Heart left ventricle (tissue), 13 donors: ENCODE measurements at regions not wholly inside any gene's neighbourhood (a gene's known extent, or its start where the extent isn't known, plus 50 kb on each side); places are given as distances from the start of the nearest gene placed in this dataset.

ENCODE experiments used
- POLR2A ChIP-seq, 2 donors: fragments of 450-650 bp; IDR thresholded peaks; one replicate each; pipeline ENCODE4 v1.6.1; 2017; ENCODE audit warnings: antibody characterized with exemption in 2 of 2, mild to moderate bottlenecking in 2 of 2, moderate library complexity in 2 of 2
- TF ChIP-seq, protein P1 (sequence below), 12 donors: fragments of 200-600 bp; sonication (generic) in 4 of 12; IDR thresholded peaks; one replicate each; pipeline versions ENCODE4 v1.5.0 to v1.8.0; 2018 to 2022; ENCODE audit warnings: antibody characterized with exemption in 12 of 12, mild to moderate bottlenecking in 5 of 12
- donor health status: ischemic (EF 13 %, LVEDD 7.1; RV severe dilation, severe dysfunction).
- donor health status: DM: no; HTN: yes; CAD: no.
- donor health status: DM: no; HTN: no; CAD: no.
- donor health status: ischemic (EF 25% LVEDD 6.9; RV normal size, moderate dysfunction).
- donor health status: ischemic (EF 25% LVEDD 5.7; RV mildly dilated, moderate dysfunction).
- donor health status: ischemic (EF 35%, LVEDD 5.7; RV mildly dilated, moderate dysfunction).
- donor health status: nonischemic (EF 11% LVEDD 7.7; RV severe dilation, severe dysfunction).
- donor health status: DM: yes; HTN: yes; CAD: no.
- donor health status: PGD.
- donor health status: ischemic (EF 29% LVEDD 5.4; RV normal size, mild dysfunction).
- donor health status: nonischemic (EF 23%, LVEDD 6.1; RV moderate dilation, normal function).

DNA sequence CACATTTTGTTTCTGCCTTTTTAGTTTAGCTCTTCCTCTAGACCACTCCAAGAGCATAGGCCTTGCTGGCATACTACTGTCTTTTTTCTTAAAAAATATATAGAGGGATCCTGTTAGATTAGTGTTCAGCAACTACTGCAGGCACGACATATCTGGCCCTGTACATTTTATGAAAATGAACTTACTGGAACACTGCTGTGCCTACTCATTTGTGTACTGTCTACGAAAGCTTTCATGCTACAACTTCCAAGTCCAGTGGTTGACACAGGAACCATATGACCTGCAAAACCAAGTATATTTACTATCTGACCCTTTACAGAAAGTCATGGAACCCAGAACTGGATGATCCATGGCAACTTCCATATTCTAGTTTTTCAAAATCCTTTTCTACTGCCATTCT is 66.6 kb upstream of the SPTLC3 start:
- TF ChIP-seq, protein P1, sequence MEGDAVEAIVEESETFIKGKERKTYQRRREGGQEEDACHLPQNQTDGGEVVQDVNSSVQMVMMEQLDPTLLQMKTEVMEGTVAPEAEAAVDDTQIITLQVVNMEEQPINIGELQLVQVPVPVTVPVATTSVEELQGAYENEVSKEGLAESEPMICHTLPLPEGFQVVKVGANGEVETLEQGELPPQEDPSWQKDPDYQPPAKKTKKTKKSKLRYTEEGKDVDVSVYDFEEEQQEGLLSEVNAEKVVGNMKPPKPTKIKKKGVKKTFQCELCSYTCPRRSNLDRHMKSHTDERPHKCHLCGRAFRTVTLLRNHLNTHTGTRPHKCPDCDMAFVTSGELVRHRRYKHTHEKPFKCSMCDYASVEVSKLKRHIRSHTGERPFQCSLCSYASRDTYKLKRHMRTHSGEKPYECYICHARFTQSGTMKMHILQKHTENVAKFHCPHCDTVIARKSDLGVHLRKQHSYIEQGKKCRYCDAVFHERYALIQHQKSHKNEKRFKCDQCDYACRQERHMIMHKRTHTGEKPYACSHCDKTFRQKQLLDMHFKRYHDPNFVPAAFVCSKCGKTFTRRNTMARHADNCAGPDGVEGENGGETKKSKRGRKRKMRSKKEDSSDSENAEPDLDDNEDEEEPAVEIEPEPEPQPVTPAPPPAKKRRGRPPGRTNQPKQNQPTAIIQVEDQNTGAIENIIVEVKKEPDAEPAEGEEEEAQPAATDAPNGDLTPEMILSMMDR (IDR thresholded peaks at IDR 0.05): no peak
- no peak for TF ChIP-seq POLR2A (IDR thresholded peaks at IDR 0.05)
